Psoas muscle (tissue), 7 donors: ENCODE measurements at regions not wholly inside any gene's neighbourhood (a gene's known extent, or its start where the extent isn't known, plus 50 kb on each side); places are given as distances from the start of the nearest gene placed in this dataset.

ENCODE experiments used
- ATAC-seq, 4 donors: fragments of 200-7000 bp; cut with Tn5 transposase; one replicate each; pipeline ENCODE4 v1.9.1; 2020; ENCODE audit warnings: moderate library complexity in 3 of 4, mild to moderate bottlenecking in 2 of 4
- DNase-seq, 2 donors: peaks; one replicate each; pipeline ENCODE4 v3.0.0-alpha.2; 2020
- H3K27ac ChIP-seq: fragments of 200-600 bp; one replicate; pipeline ENCODE4 v1.8.0; 2022
- H3K27me3 ChIP-seq, 3 donors: fragments of 200-600 bp in 1 of 3; one replicate each; pipeline versions ENCODE4 v1.6.1 to v1.8.0; 2013 to 2022; ENCODE audit warnings: low read length in 2 of 3, mild to moderate bottlenecking in 2 of 3, moderate library complexity in 1 of 3; ENCODE audit not compliant: insufficient read depth in 3 of 3
- H3K36me3 ChIP-seq, 2 donors: fragments of 200-600 bp in 1 of 2; one replicate each; pipeline versions ENCODE4 v1.6.1 to v1.8.0; 2013 to 2022; ENCODE audit warnings: low read depth in 1 of 2, mild to moderate bottlenecking in 1 of 2, moderate library complexity in 1 of 2; ENCODE audit not compliant: insufficient read depth in 1 of 2
- H3K4me1 ChIP-seq: fragments of 200-600 bp; one replicate; pipeline ENCODE4 v1.8.0; 2022
- H3K4me3 ChIP-seq: fragments of 200-600 bp; one replicate; pipeline ENCODE4 v1.8.0; 2022; ENCODE audit warnings: mild to moderate bottlenecking
- H3K9me3 ChIP-seq: fragments of 200-600 bp; one replicate; pipeline ENCODE4 v1.8.0; 2022
- WGBS, 3 donors: extraction: QIAGEN DNeasy Blood & Tissue Kit; methylation state at CpG; one replicate each; pipeline versions ENCODE4 v1.1.6 to v1.1.7; 2013; 5-methylcytosine and 5-hydroxymethylcytosine counted together
- intact Hi-C, 2 donors: fragments of 100-400 bp; cut with DNase I; formaldehyde crosslinking; loops; one replicate each; pipeline versions ENCODE4 v1.11.0 to v1.14.2; 2022
- TF ChIP-seq, protein P1 (sequence below): fragments of 200-600 bp; IDR thresholded peaks from one replicate; pipeline ENCODE4 v1.8.0; 2022; ENCODE audit warnings: antibody characterized with exemption
- donor health status: healthy with polysubstance abuse.
- donor health status: DM: no; HTN: no; CAD: no; lungs with moderate emphysema.
- donor health status: Bipolar disorder and iron deficiency.
- donor health status: healthy.
- donor health status: DM: yes; HTN: yes; CAD: no.
- donor health status: DM: no; HTN: no; CAD: no.
- donor health status: DM: yes; HTN: yes; CAD: no.

DNA sequence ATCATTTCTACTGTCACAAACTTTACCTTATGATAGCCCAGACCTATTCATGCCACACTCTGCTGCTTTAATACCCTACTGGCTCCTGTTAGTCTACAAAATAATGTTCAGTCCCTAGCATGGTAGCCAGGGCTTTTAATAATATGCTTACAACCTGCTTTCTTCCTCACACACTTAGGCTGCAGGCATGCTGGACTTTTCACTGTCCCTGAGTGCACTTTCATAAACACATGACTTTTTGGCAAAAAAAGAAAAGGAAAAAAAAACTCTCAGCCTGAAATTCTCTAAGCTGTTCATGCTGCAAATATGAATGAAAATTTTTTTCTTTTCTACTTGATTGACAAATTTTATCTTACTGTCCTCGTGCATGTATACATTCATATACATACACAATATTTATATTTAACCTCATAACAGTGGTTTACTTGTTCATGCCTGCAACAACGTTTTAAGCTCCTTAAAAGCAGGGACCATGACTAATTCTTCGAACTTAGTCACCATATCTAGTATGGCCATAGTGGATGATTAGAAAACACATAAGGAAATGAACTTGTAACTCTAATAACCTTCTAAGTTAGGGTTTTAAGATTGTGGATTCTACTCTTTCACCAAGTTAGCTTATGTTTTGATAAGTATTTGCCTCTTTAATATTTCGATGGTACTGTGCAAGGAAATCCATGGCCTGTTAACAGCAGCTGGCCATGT, 229.5 kb downstream of the SPCS3 start:
- Histone ChIP-seq H3K4me1 (no peaks in the 10 kb centered on the region), H3K36me3 (no peaks in the 10 kb centered on the region), H3K27me3 (no peaks in the 10 kb centered on the region), H3K27ac (no peak overlapping the region), H3K4me3 (no peak overlapping the region), H3K9me3 (peaks cover 20% of the 10 kb centered on the region)
- TF ChIP-seq, protein P1, sequence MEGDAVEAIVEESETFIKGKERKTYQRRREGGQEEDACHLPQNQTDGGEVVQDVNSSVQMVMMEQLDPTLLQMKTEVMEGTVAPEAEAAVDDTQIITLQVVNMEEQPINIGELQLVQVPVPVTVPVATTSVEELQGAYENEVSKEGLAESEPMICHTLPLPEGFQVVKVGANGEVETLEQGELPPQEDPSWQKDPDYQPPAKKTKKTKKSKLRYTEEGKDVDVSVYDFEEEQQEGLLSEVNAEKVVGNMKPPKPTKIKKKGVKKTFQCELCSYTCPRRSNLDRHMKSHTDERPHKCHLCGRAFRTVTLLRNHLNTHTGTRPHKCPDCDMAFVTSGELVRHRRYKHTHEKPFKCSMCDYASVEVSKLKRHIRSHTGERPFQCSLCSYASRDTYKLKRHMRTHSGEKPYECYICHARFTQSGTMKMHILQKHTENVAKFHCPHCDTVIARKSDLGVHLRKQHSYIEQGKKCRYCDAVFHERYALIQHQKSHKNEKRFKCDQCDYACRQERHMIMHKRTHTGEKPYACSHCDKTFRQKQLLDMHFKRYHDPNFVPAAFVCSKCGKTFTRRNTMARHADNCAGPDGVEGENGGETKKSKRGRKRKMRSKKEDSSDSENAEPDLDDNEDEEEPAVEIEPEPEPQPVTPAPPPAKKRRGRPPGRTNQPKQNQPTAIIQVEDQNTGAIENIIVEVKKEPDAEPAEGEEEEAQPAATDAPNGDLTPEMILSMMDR, result no peak
- 38 to 48% (median 47%) methylated on average over 4 of the region's 4 CpGs for WGBS, 3 donors
- ATAC-seq (no peak), DNase-seq (no peak)
- intact Hi-C loops, result no loop called here

DNA sequence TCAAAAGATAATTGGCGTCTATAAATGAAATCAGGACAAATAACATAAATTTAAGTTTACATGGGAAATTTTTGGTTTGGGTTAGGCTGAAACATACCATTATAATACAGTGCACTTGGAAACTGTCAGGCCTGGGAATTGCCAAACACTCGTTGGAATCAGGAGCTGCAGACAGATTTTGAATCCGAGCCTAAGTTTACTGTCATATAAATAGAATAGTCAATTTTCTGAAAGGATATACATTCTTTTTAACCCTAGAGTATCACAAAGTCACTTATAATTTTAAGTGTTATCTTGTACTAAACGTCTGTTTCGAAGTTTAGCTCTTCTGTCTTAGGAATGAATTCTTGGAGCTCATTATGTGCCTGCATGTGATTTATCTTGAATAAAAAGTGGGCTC, 234.1 kb downstream of the VEGFC start:
- Histone ChIP-seq H3K27ac (no peak overlapping the region), H3K4me3 (no peak overlapping the region), H3K36me3 (no peaks in the 10 kb centered on the region), H3K27me3 (no peaks in the 10 kb centered on the region), H3K9me3 (no peaks in the 10 kb centered on the region), H3K4me1 (peaks cover 5% of the 10 kb centered on the region)
- DNase-seq (no peak), ATAC-seq (no peak)
- WGBS, 3 donors, result 47 to 51% (median 50%) methylated on average over 5 of the region's 5 CpGs
- intact Hi-C loops, result no loop called here
- TF ChIP-seq, protein P1, result no peak

DNA sequence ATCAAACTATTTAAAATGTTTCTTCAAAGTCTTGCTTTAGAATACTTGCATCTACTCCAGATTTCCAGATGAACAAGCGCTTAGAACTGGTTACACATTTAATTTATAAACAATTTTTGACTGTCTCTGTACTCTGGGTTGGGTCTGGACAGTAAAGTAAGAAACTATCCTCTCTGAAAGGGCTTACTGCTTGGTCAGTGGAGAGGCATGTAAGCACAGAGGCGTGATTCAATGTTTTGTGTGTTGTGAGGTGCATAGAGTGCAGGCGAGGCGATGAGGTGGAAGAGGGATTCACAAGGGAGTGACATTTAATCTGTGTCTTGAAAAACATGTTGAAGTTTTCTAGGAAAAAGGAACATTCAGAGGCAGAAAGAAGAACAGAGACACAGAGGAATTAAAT, 231.4 kb downstream of the VEGFC start:
- Histone ChIP-seq H3K27ac (no peak overlapping the region), H3K36me3 (no peaks in the 10 kb centered on the region), H3K9me3 (no peaks in the 10 kb centered on the region), H3K27me3 (no peaks in the 10 kb centered on the region), H3K4me1 (peaks cover 5% of the 10 kb centered on the region), H3K4me3 (no peak overlapping the region)
- WGBS, 3 donors, result 88 to 93% (median 91%) methylated on average over 4 of the region's 4 CpGs
- no peak for ATAC-seq
- DNase-seq, result no peak
- TF ChIP-seq, protein P1, result no peak
- intact Hi-C loops, result loop anchor here (5.0 to 10.0 kb wide), 3 partner anchors 231 to 486 kb away; partner anchors contain the start of gene VEGFC (in 1 of the 2)

DNA sequence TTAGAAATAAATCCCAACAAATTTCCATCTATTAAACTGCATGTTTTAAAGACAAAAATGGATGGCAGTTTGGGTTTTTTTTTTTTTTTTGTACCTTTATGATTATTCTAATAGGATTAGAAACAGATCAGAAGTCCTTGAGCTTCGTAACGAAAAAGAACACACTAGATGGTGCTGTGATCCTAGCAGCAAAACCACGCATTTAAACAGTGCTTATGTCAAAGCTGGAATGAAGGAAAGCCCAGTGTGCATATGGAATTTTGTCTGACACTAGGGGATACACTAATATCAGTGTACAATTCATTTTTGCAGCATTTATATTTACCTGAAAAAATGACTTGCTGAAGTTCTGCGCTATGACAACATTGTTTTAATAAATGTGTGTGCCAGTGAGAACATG, 229.1 kb downstream of the VEGFC start:
- TF ChIP-seq, protein P1, result peak; percentile 18
- WGBS, 3 donors, result 45 to 63% (median 54%) methylated on average over 4 of the region's 4 CpGs
- ATAC-seq, result no peak
- no peaks in the 10 kb centered on the region for H3K27me3 ChIP-seq
- intact Hi-C loops, result loop anchor here (5.0 to 10.0 kb wide), 3 partner anchors 229 to 484 kb away; partner anchors contain the start of gene VEGFC (in 1 of the 2)
- peaks cover 5% of the 10 kb centered on the region for H3K4me1 ChIP-seq
- H3K36me3 ChIP-seq, result no peaks in the 10 kb centered on the region
- H3K9me3 ChIP-seq, result no peaks in the 10 kb centered on the region
- H3K4me3 ChIP-seq, result no peak overlapping the region
- H3K27ac ChIP-seq, result no peak overlapping the region
- no peak for DNase-seq

DNA sequence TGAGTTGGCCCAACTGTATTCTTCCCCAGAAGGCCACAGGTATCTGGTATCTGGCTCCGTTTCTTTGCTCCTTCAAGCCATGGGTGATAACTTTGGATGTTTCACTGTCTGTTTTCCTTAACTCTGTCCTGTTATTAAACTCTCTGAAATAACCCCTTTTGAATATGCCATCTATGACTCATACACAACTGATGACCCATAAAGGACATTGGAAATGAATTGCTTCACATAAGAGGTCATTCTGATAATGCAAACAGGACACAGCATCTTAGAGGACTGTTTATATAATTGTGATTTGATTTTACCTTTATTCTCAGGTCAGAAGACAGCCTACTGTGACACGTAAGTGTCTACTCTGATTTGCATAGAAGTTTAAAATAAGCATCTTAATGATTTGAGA, 227.7 kb downstream of the VEGFC start:
- intact Hi-C loops, result loop anchor here in 1 of 2 donors (10.0 kb wide), 1 partner anchor 480 kb away; no protein-coding TSS in a partner anchor
- no peaks in the 10 kb centered on the region for H3K4me1 ChIP-seq
- H3K27me3 ChIP-seq, result no peaks in the 10 kb centered on the region
- TF ChIP-seq, protein P1, result no peak
- ATAC-seq (no peak), DNase-seq (no peak)
- no peaks in the 10 kb centered on the region for H3K9me3 ChIP-seq
- H3K4me3 ChIP-seq, result no peak overlapping the region
- H3K27ac ChIP-seq, result no peak overlapping the region
- no peaks in the 10 kb centered on the region for H3K36me3 ChIP-seq
- 89 to 93% (median 92%) methylated on average over 2 of the region's 2 CpGs for WGBS, 3 donors
